GM18502 (cell line): ENCODE measurements at regions not wholly inside any gene's neighbourhood (a gene's known extent, or its start where the extent isn't known, plus 50 kb on each side); places are given as distances from the start of the nearest gene placed in this dataset.

Experiments
- ATAC-seq: cut with Tn5 transposase; IDR thresholded peaks from one replicate; pipeline ENCODE4 v1.9.1; 2021; ENCODE audit warnings: mild to moderate bottlenecking; ENCODE audit not compliant: unreplicated experiment, poor library complexity

GRCh38 chr6:82017288-82017687, 230.3 kb downstream of the IBTK start:
- ATAC-seq = no peak

- ATAC-seq = no peak
These were observed 232.0 kb downstream of the IBTK start for GRCh38 chr6:82015526-82015925.

- no peak for ATAC-seq
These were observed 232.5 kb downstream of the IBTK start for GRCh38 chr6:82015043-82015442.

GRCh38 chr6:82013561-82014530, 233.7 kb downstream of the IBTK start:
- ATAC-seq = no peak

- peak; percentile 90 for ATAC-seq
These were observed 241.4 kb downstream of the IBTK start for GRCh38 chr6:82006027-82006738.

- ATAC-seq = no peak
These were observed 247.0 kb downstream of the IBTK start for GRCh38 chr6:82000551-82000950.

- no peak for ATAC-seq
These were observed 247.3 kb upstream of the TENT5A start for GRCh38 chr6:81999826-82000225.

- ATAC-seq = no peak
These were observed 246.8 kb upstream of the TENT5A start for GRCh38 chr6:81999270-81999669.

- ATAC-seq = no peak
These were observed 246.0 kb upstream of the TENT5A start for GRCh38 chr6:81998432-81998831.

- peak; percentile 69 for ATAC-seq
These were observed 244.8 kb upstream of the TENT5A start for GRCh38 chr6:81997090-81997926.

GRCh38 chr6:81996414-81996813, 243.9 kb upstream of the TENT5A start:
- ATAC-seq = peak; percentile 69

- ATAC-seq = no peak
These were observed 243.2 kb upstream of the TENT5A start for GRCh38 chr6:81995548-81996289.

- ATAC-seq = no peak
These were observed 236.4 kb upstream of the TENT5A start for GRCh38 chr6:81988871-81989270.

GRCh38 chr6:81988446-81988845, 236.0 kb upstream of the TENT5A start:
- ATAC-seq = no peak

- no peak for ATAC-seq
These were observed 234.8 kb upstream of the TENT5A start for GRCh38 chr6:81987293-81987692.

- ATAC-seq = no peak
These were observed 232.7 kb upstream of the TENT5A start for GRCh38 chr6:81985191-81985590.

GRCh38 chr6:81984599-81984998, 232.1 kb upstream of the TENT5A start:
- ATAC-seq = peak; percentile 57

- ATAC-seq = peak; percentile 65
These were observed 229.3 kb upstream of the TENT5A start for GRCh38 chr6:81981812-81982211.

GRCh38 chr6:81979767-81980166, 227.3 kb upstream of the TENT5A start:
- ATAC-seq = no peak

- no peak for ATAC-seq
These were observed 226.8 kb upstream of the TENT5A start for GRCh38 chr6:81979329-81979728.
